ENCODE measurements at regions not wholly inside any gene's neighbourhood (a gene's known extent, or its start where the extent isn't known, plus 50 kb on each side); places are given as distances from the start of the nearest gene placed in this dataset.

DNA sequence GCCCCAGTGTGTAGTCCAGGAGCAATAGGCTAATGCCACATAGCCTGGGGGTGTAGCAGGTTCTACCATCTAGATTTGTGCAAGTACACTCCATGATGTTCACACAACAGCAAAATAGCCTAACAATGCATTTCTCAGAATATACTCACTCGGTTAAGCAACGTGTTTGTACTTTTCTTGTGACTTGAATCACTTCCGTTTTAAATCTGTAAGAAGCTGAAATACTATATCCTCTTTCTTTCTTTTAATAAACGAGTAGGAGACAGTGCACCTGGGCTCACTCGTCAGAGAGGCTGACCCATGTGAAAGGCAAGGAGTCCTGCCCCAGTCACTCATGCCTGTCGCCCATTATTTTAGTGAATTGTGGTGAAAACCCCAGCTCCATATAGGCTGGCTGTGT, 201.6 kb downstream of the FOXA2 start:
- Histone ChIP-seq H3K27ac (no peak overlapping the region), H3K4me3 (no peak overlapping the region)
- no peak for DNase-seq (ENCODE audit: low spot score)
- TF ChIP-seq, protein P1, sequence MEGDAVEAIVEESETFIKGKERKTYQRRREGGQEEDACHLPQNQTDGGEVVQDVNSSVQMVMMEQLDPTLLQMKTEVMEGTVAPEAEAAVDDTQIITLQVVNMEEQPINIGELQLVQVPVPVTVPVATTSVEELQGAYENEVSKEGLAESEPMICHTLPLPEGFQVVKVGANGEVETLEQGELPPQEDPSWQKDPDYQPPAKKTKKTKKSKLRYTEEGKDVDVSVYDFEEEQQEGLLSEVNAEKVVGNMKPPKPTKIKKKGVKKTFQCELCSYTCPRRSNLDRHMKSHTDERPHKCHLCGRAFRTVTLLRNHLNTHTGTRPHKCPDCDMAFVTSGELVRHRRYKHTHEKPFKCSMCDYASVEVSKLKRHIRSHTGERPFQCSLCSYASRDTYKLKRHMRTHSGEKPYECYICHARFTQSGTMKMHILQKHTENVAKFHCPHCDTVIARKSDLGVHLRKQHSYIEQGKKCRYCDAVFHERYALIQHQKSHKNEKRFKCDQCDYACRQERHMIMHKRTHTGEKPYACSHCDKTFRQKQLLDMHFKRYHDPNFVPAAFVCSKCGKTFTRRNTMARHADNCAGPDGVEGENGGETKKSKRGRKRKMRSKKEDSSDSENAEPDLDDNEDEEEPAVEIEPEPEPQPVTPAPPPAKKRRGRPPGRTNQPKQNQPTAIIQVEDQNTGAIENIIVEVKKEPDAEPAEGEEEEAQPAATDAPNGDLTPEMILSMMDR (IDR thresholded peaks at IDR 0.05) = no peak

DNA sequence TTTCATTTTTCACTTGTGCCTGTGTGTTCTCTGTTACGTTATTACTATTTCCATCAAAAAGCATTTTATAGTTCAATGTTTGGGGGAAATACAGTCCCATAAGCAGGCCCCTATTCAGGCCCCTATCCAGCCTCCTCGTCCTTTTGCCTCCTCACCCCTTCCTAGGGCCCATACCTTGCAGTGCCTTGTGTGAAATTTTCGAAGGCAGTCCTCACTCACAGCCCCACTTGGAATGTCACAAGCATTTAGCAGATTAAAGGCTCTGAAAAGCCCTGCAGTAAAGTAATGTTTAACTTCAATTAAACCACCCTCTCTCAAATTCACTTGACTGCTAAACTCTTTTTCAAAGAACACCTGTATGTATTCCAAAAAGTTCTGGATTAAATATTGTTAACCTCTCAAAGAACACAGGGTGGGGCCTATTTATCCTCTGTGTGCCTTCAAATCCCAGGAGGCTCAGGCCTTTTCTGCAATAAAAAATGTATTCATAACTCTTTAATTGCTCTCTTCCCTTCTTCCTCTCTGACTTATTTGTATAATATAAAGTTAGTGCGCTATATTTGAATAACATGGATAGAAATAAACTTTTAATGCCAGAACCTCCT, 202.5 kb downstream of the FOXA2 start:
- Histone ChIP-seq H3K4me3 (no peak overlapping the region), H3K27ac (no peak overlapping the region)
- DNase-seq (ENCODE audit: low spot score) = no peak
- TF ChIP-seq, protein P1 (IDR thresholded peaks at IDR 0.05) = no peak

DNA sequence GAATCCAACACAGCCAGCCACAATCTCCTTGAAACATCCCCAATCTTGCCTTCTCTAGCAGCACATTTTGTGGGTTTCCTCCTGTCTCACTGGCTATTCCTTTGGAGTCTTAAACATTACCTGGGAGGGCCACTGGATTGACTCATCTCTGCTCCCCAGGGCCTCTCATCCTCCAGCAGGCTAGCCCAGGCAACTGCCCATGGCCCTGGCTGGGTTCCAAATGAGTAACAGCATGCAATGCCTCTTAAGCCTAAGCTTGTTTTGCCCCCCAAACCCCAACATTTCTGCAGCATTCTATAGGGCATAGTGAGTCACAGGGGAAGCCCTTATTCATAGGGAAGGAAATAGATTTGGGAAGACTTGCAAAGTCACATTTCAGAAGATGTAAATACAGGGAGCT, 204.9 kb downstream of the FOXA2 start:
- Histone ChIP-seq H3K4me3 (no peak overlapping the region), H3K27ac (no peak overlapping the region)
- no peak for DNase-seq (ENCODE audit: low spot score)
- TF ChIP-seq, protein P1 (IDR thresholded peaks at IDR 0.05) = no peak

DNA sequence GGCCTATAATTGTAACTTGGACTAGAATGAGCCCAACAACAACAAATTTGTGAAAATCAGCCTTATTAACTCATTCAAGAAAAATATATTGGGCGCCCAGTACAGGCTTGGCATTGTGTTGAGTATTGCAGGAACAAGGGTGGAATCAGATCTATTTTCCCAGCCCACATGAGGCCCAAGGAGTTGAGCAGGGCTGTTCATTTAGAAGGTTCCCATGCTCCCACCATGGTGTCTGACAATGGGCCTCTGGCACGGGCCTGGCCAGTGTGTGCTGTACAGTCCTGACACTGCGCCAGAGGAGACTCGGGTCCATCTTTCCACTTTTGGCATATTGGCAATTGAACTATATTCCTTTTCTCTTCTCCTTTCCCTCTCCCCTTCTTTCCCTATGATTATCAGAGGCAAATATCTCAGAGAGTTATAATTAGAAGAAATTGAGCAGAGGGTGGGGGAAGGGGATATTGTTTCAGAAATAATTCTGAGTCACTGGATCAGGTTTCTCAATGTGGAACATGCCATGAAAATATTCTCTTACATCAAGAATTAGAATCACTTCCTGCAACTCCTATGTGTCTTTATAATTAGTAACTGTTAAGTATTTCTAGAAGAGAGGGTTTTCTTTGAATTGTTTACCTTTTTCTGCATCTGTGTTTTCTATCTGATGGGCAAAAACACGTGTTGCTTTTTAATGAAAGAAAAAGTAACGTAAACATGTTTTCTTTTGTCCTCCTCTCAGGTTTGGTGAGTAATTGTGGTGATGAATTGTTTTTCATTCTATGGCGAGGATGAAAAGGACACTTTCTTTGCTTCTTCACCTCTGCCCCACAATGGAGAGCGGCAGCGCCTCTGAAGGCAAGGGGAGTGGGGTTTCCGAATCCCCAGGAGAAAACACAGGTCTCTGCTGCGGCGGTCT, 209.4 kb downstream of the FOXA2 start:
- TF ChIP-seq, protein P1 (IDR thresholded peaks at IDR 0.05) = no peak
- Histone ChIP-seq H3K4me3 (no peak overlapping the region), H3K27ac (no peak overlapping the region)
- DNase-seq (ENCODE audit: low spot score) = no peak

DNA sequence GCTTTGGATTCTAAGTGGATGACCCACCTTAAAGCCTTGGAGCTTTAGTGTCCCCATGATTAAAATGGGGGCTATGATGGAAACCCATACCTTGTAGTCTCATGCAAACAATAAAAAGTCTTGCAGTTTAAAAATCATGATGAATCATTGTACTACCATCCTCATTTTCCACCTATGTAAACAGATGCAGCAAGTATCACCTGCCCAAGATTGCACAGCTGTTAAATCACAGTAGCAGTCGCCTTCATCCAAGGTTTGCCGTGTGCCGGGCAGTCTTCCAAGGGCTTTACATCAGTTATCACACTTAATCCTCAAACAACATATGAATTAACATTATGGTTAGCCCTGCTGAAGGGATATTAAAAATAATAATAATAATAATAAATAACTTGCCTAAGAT, 210.3 kb downstream of the FOXA2 start:
- Histone ChIP-seq H3K27ac (no peak overlapping the region), H3K4me3 (no peak overlapping the region)
- DNase-seq (ENCODE audit: low spot score) = no peak
- TF ChIP-seq, protein P1 (IDR thresholded peaks at IDR 0.05) = no peak

DNA sequence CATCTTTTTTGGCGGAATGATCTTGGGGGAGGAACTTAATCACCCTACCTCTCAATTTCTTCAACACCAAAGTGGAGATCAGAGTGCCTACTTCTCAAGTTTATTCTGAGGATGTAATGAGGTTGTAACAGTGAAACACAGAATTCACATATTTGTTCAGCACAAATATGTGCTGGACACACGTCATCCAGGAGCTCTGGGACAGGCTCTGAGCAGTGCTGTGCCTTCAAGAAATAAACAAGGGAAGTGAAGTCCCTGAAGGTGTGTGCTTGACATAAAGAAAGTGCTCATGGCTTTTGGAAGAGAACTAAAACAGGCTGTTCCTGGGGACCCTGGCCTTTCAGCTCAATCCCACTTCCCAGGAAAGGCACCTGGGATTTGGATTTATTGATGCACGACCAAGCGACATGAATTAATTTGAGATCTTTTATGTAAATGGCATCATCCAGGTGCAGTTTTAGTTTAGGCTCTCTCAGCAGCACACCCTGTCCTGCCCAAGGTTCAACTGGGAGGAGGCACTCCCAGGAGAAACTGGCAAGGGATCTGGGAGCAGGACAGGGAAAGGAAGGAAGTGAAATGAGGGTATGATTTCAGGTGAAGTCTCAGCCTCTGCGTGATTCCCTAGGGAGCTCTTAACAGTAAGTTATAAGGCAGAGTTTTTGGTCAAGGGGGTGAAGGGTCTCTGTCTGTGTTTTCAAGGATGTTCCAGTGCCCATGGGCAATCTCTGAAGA, 211.0 kb downstream of the FOXA2 start:
- no peak overlapping the region for H3K27ac ChIP-seq
- no peak for DNase-seq (ENCODE audit: low spot score)
- TF ChIP-seq, protein P1 (IDR thresholded peaks at IDR 0.05) = no peak

More for the DNA sequence above, 211.0 kb downstream of the FOXA2 start:
- no peak overlapping the region for H3K4me3 ChIP-seq

Data from coronary artery (tissue), 2 donors.